Bronchial epithelial cell (primary cell): ENCODE measurements at regions not wholly inside any gene's neighbourhood (a gene's known extent, or its start where the extent isn't known, plus 50 kb on each side); places are given as distances from the start of the nearest gene placed in this dataset.

Experiments used
- DNase-seq: peaks from one replicate; pipeline ENCODE4 v3.0.0-alpha.2; 2010; ENCODE audit warnings: low read depth
- FAIRE-seq: peaks from 2 replicates; lab custom pipeline; 2011; peaks lifted over from hg19 to GRCh38; lab: Jason Lieb, UNC
- H3K27me3 ChIP-seq: 2 replicates; pipeline ENCODE4 v1.5.1; 2011; ENCODE audit warnings: low read length; ENCODE audit not compliant: control insufficient read depth, insufficient read depth
- H3K36me3 ChIP-seq: 2 replicates; pipeline ENCODE4 v1.5.1; 2011; ENCODE audit warnings: low read length; ENCODE audit not compliant: control insufficient read depth, insufficient read depth
- H3K4me3 ChIP-seq: 2 replicates; pipeline ENCODE4 v1.5.1; 2011; ENCODE audit warnings: mild to moderate bottlenecking, low read depth, low read length, control low read depth
- CTCF ChIP-seq: IDR thresholded peaks from 2 replicates; pipeline ENCODE4 v1.5.1; 2011; ENCODE audit warnings: mild to moderate bottlenecking, moderate library complexity, low read length, control low read depth, inconsistent platforms; ENCODE audit not compliant: insufficient read depth, severe bottlenecking

GRCh38 chr1:220330265-220330664 lies 58.0 kb upstream of the RAB3GAP2 start:
- Histone ChIP-seq H3K4me3 (no peak overlapping the region), H3K36me3 (no peaks in the 10 kb centered on the region), H3K27me3 (no peaks in the 10 kb centered on the region)
- no peak for TF ChIP-seq CTCF
- FAIRE-seq (no peak), DNase-seq (no peak)

- TF ChIP-seq CTCF = no peak
- DNase-seq (no peak), FAIRE-seq (no peak)
- no peaks in the 10 kb centered on the region for H3K27me3 ChIP-seq
- no peak overlapping the region for H3K4me3 ChIP-seq
- no peaks in the 10 kb centered on the region for H3K36me3 ChIP-seq
Measured at GRCh38 chr1:220327106-220327505, 54.9 kb upstream of the RAB3GAP2 start.

- Histone ChIP-seq H3K27me3 (no peaks in the 10 kb centered on the region), H3K4me3 (no peak overlapping the region), H3K36me3 (no peaks in the 10 kb centered on the region)
- DNase-seq (peak; percentile 69), FAIRE-seq (no peak)
- TF ChIP-seq CTCF = no peak
Measured at GRCh38 chr1:220326578-220326977, 54.3 kb upstream of the RAB3GAP2 start.

GRCh38 chr1:220325306-220325995 lies 53.2 kb upstream of the RAB3GAP2 start:
- DNase-seq = peak; percentile 47
- no peaks in the 10 kb centered on the region for H3K27me3 ChIP-seq
- H3K36me3 ChIP-seq = no peaks in the 10 kb centered on the region
- H3K4me3 ChIP-seq = no peak overlapping the region
- FAIRE-seq = no peak
- TF ChIP-seq CTCF = no peak

GRCh38 chr1:220323717-220324116 lies 51.5 kb upstream of the RAB3GAP2 start:
- TF ChIP-seq CTCF = no peak
- H3K36me3 ChIP-seq = no peaks in the 10 kb centered on the region
- FAIRE-seq (no peak), DNase-seq (no peak)
- H3K4me3 ChIP-seq = no peak overlapping the region
- H3K27me3 ChIP-seq = no peaks in the 10 kb centered on the region

- FAIRE-seq = no peak
- H3K4me3 ChIP-seq = no peak overlapping the region
Measured at GRCh38 chr1:220322570-220322969, 50.3 kb upstream of the RAB3GAP2 start.

More at GRCh38 chr1:220322570-220322969, 50.3 kb upstream of the RAB3GAP2 start:
- DNase-seq = no peak
- H3K36me3 ChIP-seq = no peaks in the 10 kb centered on the region
- no peak for TF ChIP-seq CTCF
- H3K27me3 ChIP-seq = no peaks in the 10 kb centered on the region
